A204.1 (cell line): ENCODE measurements at regions not wholly inside any gene's neighbourhood (a gene's known extent, or its start where the extent isn't known, plus 50 kb on each side); places are given as distances from the start of the nearest gene placed in this dataset.

Source experiments
- FAIRE-seq: peaks from 2 replicates; lab custom pipeline; 2012; peaks lifted over from hg19 to GRCh38; lab: Jason Lieb, UNC

- FAIRE-seq, result no peak
These were observed 179.1 kb upstream of the FAT4 start for GRCh38 chr4:125135652-125136051.

- no peak for FAIRE-seq
These were observed 182.0 kb upstream of the FAT4 start for GRCh38 chr4:125132729-125133128.

- no peak for FAIRE-seq
These were observed 182.7 kb upstream of the FAT4 start for GRCh38 chr4:125131891-125132680.

- FAIRE-seq, result no peak
These were observed 189.5 kb upstream of the FAT4 start for GRCh38 chr4:125125276-125125675.

DNA sequence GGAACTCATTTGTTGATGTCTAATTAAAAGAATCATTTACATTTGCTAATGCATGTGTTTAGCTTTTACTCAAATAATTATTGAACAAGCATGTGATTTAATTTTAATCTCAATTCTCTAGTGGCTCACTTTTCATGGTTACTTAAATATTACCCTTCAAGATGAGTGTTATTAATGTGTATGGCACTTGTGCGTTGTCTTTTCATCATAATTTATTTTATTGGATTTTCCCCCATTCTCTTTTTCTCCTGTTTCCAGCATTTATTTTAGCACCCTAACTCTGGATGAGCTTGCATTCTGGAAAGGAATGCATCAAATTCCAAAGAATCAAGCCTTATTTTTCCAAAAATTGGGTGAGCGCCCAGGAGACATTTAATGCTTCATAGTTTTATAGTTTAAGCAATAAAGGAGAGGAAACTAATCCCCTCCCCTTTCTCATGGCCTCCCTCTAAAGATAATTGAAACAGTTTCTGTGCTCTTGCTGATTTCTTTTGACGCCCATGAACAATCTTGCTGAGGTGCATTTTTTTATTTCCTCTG lies 191.1 kb upstream of the FAT4 start:
- FAIRE-seq, result no peak

DNA sequence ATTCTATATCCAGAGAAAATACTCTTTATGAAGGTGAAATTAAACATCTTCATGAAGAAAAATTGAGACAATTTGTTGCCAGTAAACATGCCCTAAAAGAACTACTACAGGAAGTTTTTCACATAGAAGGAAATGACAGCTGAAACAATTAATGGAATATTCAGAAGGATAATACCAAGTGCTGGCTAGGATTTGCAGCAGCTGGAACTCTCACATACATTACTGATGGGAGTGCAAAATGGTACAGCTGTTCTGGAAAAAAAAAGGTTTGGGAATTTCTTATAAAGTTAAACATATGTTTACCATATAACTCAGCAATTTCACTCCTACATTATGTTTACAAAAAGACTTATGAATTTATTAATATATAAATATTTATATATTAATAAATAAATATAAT lies 193.2 kb upstream of the FAT4 start:
- peak; percentile 32 for FAIRE-seq

- FAIRE-seq, result no peak
These were observed 198.3 kb upstream of the FAT4 start for GRCh38 chr4:125116431-125116830.

DNA sequence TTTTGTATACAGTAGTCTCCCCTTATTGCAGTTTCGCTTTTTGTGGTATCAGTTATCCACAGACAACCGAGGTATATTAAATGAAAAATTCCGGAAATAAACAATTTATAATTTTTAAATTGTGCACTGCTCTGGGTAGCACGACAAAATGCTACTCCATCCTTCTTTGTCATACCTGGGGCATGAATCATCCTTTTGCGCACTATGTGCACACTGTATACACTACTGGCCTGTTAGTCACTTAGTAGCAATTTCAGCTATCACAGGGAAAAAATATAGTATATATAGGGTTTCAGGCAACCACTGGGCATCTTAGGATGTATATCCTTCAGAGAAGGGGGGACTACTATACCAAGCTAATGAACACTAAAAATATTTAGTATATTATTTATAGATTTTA lies 198.8 kb upstream of the FAT4 start:
- no peak for FAIRE-seq

- FAIRE-seq, result no peak
These were observed 199.3 kb upstream of the FAT4 start for GRCh38 chr4:125115476-125115875.

GRCh38 chr4:125112536-125112935 lies 202.2 kb upstream of the FAT4 start:
- no peak for FAIRE-seq

- no peak for FAIRE-seq
These were observed 203.4 kb upstream of the FAT4 start for GRCh38 chr4:125111323-125111722.

GRCh38 chr4:125105561-125105960 lies 209.2 kb upstream of the FAT4 start:
- no peak for FAIRE-seq

- no peak for FAIRE-seq
These were observed 210.1 kb upstream of the FAT4 start for GRCh38 chr4:125104616-125105015.

DNA sequence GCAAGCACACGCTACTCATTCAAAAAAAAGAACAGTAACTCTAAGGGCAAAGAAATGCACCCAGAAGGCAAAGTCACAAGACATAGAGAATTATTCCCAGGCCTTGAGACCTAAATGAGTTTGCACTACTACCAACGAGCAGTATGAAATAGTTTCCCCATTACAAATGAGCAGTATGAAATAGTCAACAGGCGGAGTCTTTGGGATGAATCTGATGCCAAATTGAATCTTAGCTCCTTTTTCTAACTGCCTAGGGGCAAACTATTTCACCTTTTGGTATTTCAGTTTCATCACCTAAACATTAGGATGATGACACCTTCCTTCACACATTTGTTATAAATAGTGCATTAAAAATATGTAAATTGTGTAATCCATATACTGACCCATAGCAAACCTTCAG lies 213.0 kb upstream of the FAT4 start:
- no peak for FAIRE-seq

GRCh38 chr4:125097729-125098128 lies 217.0 kb upstream of the FAT4 start:
- FAIRE-seq, result no peak

DNA sequence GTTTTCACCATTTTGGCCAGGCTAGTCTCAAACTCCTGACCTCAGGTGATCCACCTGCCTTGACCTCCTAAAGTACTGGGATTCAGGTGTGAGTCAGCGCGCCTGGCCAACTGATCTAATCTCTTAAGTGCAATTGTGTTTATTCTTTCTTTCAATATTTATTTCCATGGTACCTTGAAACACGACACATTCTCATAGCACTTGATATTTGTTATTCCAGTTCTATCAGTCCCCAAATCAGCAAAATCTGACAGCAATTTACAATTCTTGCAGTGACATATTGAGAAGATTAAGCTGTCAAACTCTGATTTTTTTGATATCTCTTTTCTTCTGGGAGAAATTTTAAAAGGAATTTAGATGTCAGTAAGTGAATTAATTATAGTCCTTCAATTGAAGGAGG lies 218.1 kb upstream of the FAT4 start:
- FAIRE-seq, result no peak

- no peak for FAIRE-seq
These were observed 223.2 kb upstream of the FAT4 start for GRCh38 chr4:125091541-125091940.

- no peak for FAIRE-seq
These were observed 223.7 kb upstream of the FAT4 start for GRCh38 chr4:125091101-125091500.

DNA sequence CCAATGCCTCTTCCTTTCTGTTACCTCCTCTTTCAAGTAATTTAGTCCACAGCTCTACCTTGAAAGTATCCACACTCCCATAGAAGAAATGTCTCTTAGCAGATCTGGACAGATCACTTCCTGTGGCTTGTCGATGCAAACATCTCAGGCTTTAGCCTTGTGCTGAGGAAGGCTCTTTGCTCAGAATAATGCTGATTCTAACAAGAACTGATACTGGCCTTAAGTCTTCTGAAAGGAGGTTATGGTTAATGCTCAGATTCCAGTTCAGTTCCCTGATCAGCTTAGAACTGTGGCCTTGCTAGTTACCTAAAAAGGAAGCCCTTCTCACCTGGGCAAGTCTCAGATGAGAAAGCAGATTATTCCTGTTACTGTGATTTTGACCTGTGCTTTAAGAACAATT lies 230.1 kb upstream of the FAT4 start:
- no peak for FAIRE-seq

GRCh38 chr4:125082729-125083417 lies 231.9 kb upstream of the FAT4 start:
- FAIRE-seq, result no peak

DNA sequence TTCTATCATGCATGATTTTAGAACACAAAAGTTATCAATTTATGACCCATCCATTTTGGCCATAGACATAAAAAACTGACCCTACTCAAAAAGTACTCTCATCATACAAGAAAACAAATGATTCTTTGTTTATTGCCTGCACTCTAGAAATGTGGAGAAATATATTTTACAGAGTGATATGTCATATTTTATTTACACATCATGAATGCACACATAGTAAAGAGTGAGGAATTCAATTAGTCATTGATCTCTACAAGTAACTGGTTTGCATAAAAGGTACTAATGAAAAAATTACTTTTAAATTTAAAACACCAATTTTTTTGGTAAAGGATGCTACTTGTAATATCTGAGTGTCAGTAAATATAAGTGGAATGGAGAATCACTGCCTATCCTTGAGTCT lies 242.5 kb upstream of the FAT4 start:
- no peak for FAIRE-seq

GRCh38 chr4:125070861-125071260 lies 243.9 kb upstream of the FAT4 start:
- FAIRE-seq, result no peak

GRCh38 chr4:125062115-125063050 lies 252.4 kb upstream of the FAT4 start:
- no peak for FAIRE-seq
